GM12865 (cell line): ENCODE measurements at regions not wholly inside any gene's neighbourhood (a gene's known extent, or its start where the extent isn't known, plus 50 kb on each side); places are given as distances from the start of the nearest gene placed in this dataset.

Source experiments
- DNase-seq: peaks from one replicate; pipeline ENCODE4 v3.0.0; 2010; ENCODE audit warnings: low read depth
- H3K4me3 ChIP-seq: 2 replicates; pipeline ENCODE4 v1.5.1; 2011; ENCODE audit warnings: mild to moderate bottlenecking, low read depth, low read length, control low read depth
- CTCF ChIP-seq: IDR thresholded peaks from 2 replicates; pipeline ENCODE4 v1.5.1; 2011; ENCODE audit warnings: low read length, control low read depth, low read depth, inconsistent platforms; ENCODE audit not compliant: insufficient read depth; ENCODE audit errors: missing control alignments

GRCh38 chr20:39839399-39840119 is 849.5 kb downstream of the MAFB start:
- DNase-seq = no peak
- TF ChIP-seq CTCF = no peak

GRCh38 chr20:39837561-39837960 is 851.5 kb downstream of the MAFB start:
- H3K4me3 ChIP-seq = no peak overlapping the region
- no peak for TF ChIP-seq CTCF
- DNase-seq = no peak

More at GRCh38 chr20:39839399-39840119, 849.5 kb downstream of the MAFB start:
- no peak overlapping the region for H3K4me3 ChIP-seq

- no peak for DNase-seq
- H3K4me3 ChIP-seq = no peak overlapping the region
- no peak for TF ChIP-seq CTCF
Measured at GRCh38 chr20:39835130-39835842, 853.8 kb downstream of the MAFB start.

- no peak for DNase-seq
- H3K4me3 ChIP-seq = no peak overlapping the region
- no peak for TF ChIP-seq CTCF
Measured at GRCh38 chr20:39830903-39831302, 858.1 kb downstream of the MAFB start.

GRCh38 chr20:39829661-39830060 is 859.4 kb downstream of the MAFB start:
- DNase-seq = peak; percentile 81
- no peak for TF ChIP-seq CTCF
- peak overlapping the region; percentile 5; the same call in 1 of the 2 replicates for H3K4me3 ChIP-seq

- peak; percentile 30 for DNase-seq
- H3K4me3 ChIP-seq = no peak overlapping the region
- peak; percentile 22 for TF ChIP-seq CTCF
Measured at GRCh38 chr20:39829256-39829655, 859.8 kb downstream of the MAFB start.
